Karpas-422 (cell line): ENCODE measurements at regions not wholly inside any gene's neighbourhood (a gene's known extent, or its start where the extent isn't known, plus 50 kb on each side); places are given as distances from the start of the nearest gene placed in this dataset.

Experiments used
- DNase-seq: peaks from one replicate; pipeline ENCODE4 v3.0.0-alpha.2; 2015
- H2AFZ ChIP-seq: fragments of 200-600 bp; sonication (generic); 2 replicates; pipeline ENCODE4 v1.6.1; 2014; ENCODE audit warnings: antibody characterized with exemption, low read length, mixed read lengths
- H3K27ac ChIP-seq: fragments of 200-600 bp; sonication (generic); 2 replicates; pipeline ENCODE4 v1.5.1; 2014; ENCODE audit warnings: mild to moderate bottlenecking, low read length, moderate library complexity
- H3K27me3 ChIP-seq: fragments of 200-600 bp; sonication (generic); 2 replicates; pipeline ENCODE4 v1.6.1; 2014; ENCODE audit warnings: low read length, mixed read lengths
- H3K36me3 ChIP-seq: fragments of 200-600 bp; sonication (generic); 2 replicates; pipeline ENCODE4 v1.6.1; 2014; ENCODE audit warnings: low read length, mixed read lengths; ENCODE audit not compliant: insufficient read depth
- H3K4me1 ChIP-seq: fragments of 200-600 bp; sonication (generic); 2 replicates; pipeline ENCODE4 v1.6.1; 2014; ENCODE audit warnings: mild to moderate bottlenecking, low read length, mixed read lengths
- H3K4me2 ChIP-seq: fragments of 200-600 bp; sonication (generic); 2 replicates; pipeline ENCODE4 v1.6.1; 2014; ENCODE audit warnings: low read length, low read depth, mild to moderate bottlenecking; ENCODE audit not compliant: poor library complexity, severe bottlenecking
- H3K4me3 ChIP-seq: fragments of 200-600 bp; sonication (generic); 2 replicates; pipeline ENCODE4 v1.5.1; 2014; ENCODE audit warnings: mild to moderate bottlenecking, antibody characterized with exemption, low read length, mixed read lengths
- H3K79me2 ChIP-seq: fragments of 200-600 bp; sonication (generic); 2 replicates; pipeline ENCODE4 v1.6.1; 2014; ENCODE audit warnings: mild to moderate bottlenecking, low read length, mixed read lengths
- H3K9ac ChIP-seq: fragments of 200-600 bp; sonication (generic); 2 replicates; pipeline ENCODE4 v1.6.0; 2014; ENCODE audit warnings: low read length
- H3K9me2 ChIP-seq: fragments of 200-600 bp; sonication (generic), shearing (Covaris generic); replicated peaks from 2 replicates; pipeline ENCODE4 v1.6.0; 2014; ENCODE audit warnings: mild to moderate bottlenecking, low read length, moderate library complexity; ENCODE audit not compliant: insufficient read depth
- H3K9me3 ChIP-seq: fragments of 300-700, 200-600 bp; sonication (generic); 2 replicates; pipeline ENCODE4 v1.6.1; 2014; ENCODE audit warnings: low read length, mixed read lengths
- H4K20me1 ChIP-seq: fragments of 200-600 bp; sonication (generic); 2 replicates; pipeline ENCODE4 v1.6.1; 2014; ENCODE audit warnings: mild to moderate bottlenecking, antibody characterized with exemption, low read length, low read depth; ENCODE audit not compliant: insufficient read depth

DNA sequence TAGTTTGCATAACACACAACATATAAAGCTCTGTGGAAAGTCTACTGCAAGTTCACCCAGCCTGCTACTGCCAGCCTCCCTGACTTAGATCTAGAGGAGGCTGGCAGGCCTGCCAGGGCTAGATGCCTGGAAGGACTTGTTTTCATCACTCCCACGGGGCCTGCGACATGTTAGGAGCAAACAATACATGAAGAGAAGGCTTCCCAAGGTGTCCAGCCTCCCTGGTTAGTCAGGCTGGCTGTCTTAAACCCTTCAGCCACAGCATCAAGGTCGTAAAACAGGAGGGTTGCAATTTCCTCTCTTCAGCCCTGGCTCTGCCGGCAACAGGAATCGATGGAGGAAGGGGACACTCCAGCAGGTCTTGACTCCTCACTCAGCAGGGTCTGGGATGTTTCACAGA, 104.5 kb downstream of the NGF start:
- no peaks in the 10 kb centered on the region for H3K9me3 ChIP-seq
- H3K27me3 ChIP-seq: no peaks in the 10 kb centered on the region
- no peaks in the 10 kb centered on the region for H3K79me2 ChIP-seq
- no peak overlapping the region for H2AFZ ChIP-seq
- H3K36me3 ChIP-seq: no peaks in the 10 kb centered on the region
- H3K4me1 ChIP-seq: no peaks in the 10 kb centered on the region
- no peak overlapping the region for H3K4me2 ChIP-seq
- no peaks in the 10 kb centered on the region for H4K20me1 ChIP-seq
- H3K4me3 ChIP-seq: no peak overlapping the region
- H3K9ac ChIP-seq: no peak overlapping the region
- no peak overlapping the region for H3K27ac ChIP-seq
- DNase-seq: no peak
- no peaks in the 10 kb centered on the region for H3K9me2 ChIP-seq

DNA sequence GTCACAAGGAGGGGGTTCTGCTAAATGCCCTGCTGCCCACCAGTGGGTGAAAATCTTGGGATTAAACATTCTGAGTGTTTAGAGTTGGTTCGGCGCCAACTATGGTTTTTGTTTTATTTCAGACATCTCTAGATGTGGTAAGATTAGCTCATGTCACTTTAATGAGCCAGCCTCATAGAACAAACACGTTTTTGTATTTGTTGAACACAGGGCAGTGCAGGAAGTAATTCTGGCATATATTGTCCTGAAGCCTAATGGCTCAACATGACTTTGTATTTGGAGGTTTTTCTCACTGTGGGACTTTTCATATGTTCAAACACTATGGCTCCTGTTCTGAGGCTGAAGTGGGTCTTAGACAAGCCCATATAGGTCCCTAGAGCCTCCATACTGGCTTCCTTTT, 107.8 kb downstream of the NGF start:
- Histone ChIP-seq H2AFZ (no peak overlapping the region), H3K36me3 (no peaks in the 10 kb centered on the region), H3K79me2 (no peaks in the 10 kb centered on the region), H3K27me3 (no peaks in the 10 kb centered on the region), H3K27ac (no peak overlapping the region), H4K20me1 (no peaks in the 10 kb centered on the region), H3K9ac (no peak overlapping the region), H3K4me3 (no peak overlapping the region), H3K9me2 (no peaks in the 10 kb centered on the region), H3K4me2 (no peak overlapping the region), H3K4me1 (no peaks in the 10 kb centered on the region), H3K9me3 (no peaks in the 10 kb centered on the region)
- DNase-seq: no peak

DNA sequence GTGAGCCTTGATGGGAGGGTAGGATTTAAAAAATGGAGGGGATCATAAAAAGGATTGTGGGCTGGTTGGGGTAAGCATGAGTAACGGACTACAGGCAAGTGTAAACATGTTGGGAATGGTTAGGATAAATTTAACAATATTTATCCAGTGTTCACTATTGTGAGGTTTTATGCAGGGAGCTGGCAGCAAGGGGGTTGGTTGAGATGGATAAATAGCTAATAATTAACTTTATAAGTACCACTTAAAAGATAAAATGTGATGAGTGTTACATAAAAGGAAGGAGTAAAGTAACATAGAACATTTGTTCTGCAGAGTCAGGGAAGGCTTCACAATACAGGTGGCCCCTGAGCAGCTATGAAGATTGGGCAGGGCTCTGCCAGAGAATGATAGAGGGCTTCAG, 109.0 kb downstream of the NGF start:
- no peak for DNase-seq
- Histone ChIP-seq H4K20me1 (no peaks in the 10 kb centered on the region), H3K4me3 (no peak overlapping the region), H3K27ac (no peak overlapping the region), H2AFZ (no peak overlapping the region), H3K4me2 (no peak overlapping the region), H3K9me2 (no peaks in the 10 kb centered on the region), H3K27me3 (no peaks in the 10 kb centered on the region), H3K9me3 (no peaks in the 10 kb centered on the region), H3K36me3 (no peaks in the 10 kb centered on the region), H3K79me2 (no peaks in the 10 kb centered on the region), H3K9ac (no peak overlapping the region), H3K4me1 (no peaks in the 10 kb centered on the region)

DNA sequence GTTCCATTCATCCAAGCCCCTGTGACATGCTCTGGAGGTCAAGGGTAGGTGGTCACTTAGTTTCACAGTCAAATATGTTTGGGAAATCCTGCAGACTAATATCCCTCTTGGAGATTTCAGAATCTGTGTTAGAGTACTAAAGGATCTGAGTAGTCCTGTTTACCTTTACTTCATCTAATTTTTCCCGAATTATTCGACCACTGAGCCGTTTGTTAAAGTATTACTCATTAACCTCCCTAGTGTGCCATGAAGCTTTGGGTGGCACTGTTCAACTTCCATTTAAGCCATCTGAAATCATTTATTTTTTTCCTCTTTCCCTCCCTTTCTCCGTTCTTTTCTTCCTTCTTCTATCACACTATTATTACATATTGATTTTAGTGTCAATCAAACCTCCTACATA, 109.9 kb downstream of the NGF start:
- H4K20me1 ChIP-seq: no peaks in the 10 kb centered on the region
- no peak overlapping the region for H3K4me2 ChIP-seq
- no peaks in the 10 kb centered on the region for H3K27me3 ChIP-seq
- H3K36me3 ChIP-seq: no peaks in the 10 kb centered on the region
- H3K9me3 ChIP-seq: no peaks in the 10 kb centered on the region
- no peak overlapping the region for H3K9ac ChIP-seq
- no peak overlapping the region for H3K27ac ChIP-seq
- no peak overlapping the region for H2AFZ ChIP-seq
- H3K4me3 ChIP-seq: no peak overlapping the region
- no peaks in the 10 kb centered on the region for H3K9me2 ChIP-seq
- DNase-seq: no peak
- no peaks in the 10 kb centered on the region for H3K4me1 ChIP-seq
- no peaks in the 10 kb centered on the region for H3K79me2 ChIP-seq

DNA sequence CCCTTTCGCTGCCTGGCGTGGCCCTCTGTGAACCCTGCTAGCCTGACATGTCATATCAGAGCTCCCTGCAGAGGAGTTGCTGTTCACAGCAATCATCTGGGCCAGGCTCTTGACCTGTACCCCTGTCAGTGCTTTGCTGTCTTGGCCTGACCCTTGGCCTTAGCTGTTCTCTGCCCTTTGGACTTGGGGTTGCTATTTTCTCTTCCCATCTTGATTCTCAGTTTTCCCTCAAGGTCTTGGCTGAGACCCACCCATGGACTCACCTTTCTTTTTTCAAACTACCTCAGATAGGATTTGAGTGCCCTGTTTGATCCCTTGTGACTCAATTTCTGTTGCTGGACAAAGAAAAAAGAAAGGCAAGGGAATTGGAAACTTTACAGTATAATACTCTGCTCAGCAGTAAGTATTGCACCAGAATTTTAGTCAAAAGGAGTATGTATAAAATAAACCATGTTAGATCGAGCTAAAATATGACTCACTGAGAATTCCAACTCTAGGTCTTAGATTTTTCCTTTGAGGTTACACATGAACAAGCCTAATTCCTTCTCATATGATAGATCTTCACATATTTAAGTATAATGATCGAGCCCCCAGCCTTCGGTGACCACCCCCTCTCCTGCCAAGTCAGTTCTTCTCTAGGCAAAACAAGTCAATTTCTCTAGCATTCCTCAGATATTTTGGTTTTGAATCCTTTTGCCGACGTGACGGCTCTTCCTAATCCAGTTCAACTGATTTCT, 110.5 kb downstream of the NGF start:
- Histone ChIP-seq H3K9me2 (no peaks in the 10 kb centered on the region), H3K27ac (no peak overlapping the region), H3K9me3 (no peaks in the 10 kb centered on the region), H4K20me1 (no peaks in the 10 kb centered on the region), H3K9ac (no peak overlapping the region), H3K36me3 (no peaks in the 10 kb centered on the region), H2AFZ (no peak overlapping the region), H3K4me2 (no peak overlapping the region), H3K4me3 (no peak overlapping the region), H3K79me2 (no peaks in the 10 kb centered on the region), H3K4me1 (no peaks in the 10 kb centered on the region), H3K27me3 (no peaks in the 10 kb centered on the region)
- no peak for DNase-seq

DNA sequence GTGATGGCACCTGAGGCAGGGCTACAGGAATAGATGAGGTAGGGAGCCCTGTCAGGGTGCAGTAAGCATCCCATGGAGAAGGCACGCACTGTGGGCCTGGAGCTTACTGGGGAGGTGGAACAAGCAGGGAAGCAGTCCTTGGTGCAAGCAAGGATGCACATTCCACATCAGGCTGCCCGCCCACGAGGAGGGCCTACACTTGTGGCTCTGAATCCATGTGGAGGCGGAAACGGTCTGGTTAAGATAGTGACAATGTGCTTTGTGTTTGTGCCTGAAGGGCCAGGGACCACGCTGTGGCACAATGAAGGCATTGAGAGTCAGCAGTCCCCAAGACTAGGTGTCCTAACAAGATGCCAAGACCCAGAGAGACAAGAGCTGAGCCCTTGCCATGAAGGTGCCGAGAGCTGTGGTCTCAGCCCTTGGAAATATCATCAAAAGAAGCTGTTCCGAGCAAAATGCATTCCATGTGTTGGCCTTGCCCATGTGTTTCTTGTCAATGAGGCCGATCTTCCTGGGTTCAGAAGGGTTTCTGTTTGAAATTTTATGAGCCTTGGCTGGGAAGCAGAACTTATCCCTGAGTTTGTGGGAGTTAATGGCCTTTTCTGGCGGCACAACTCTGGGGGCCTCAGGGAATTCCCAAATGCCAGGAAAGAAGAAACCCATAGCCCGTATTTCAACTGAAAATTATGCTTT, 111.9 kb downstream of the NGF start:
- Histone ChIP-seq H3K36me3 (no peaks in the 10 kb centered on the region), H3K9ac (no peak overlapping the region), H2AFZ (no peak overlapping the region), H3K9me3 (no peaks in the 10 kb centered on the region), H4K20me1 (no peaks in the 10 kb centered on the region), H3K4me1 (no peaks in the 10 kb centered on the region), H3K9me2 (no peaks in the 10 kb centered on the region), H3K27me3 (no peaks in the 10 kb centered on the region), H3K4me2 (no peak overlapping the region), H3K27ac (no peak overlapping the region), H3K4me3 (no peak overlapping the region), H3K79me2 (no peaks in the 10 kb centered on the region)
- no peak for DNase-seq

DNA sequence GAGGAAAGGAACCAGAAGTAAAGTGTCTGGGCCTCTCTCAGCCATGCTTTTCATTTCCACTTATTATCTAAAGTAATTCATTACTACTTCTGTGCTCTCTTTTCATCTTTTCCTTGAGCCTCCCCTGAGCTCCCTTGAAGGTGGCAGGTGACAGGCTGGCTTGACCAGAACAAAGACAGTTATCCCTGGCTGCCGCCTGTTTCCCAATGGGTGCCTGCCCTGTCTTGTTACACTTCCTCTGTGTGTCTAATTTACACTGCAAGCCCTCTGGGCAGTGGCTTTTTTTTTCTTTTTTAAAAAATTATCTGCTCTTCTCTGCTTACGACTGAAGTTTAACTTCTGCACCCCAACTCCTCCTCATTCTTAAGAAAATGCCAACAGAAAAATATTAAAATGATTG, 113.4 kb downstream of the NGF start:
- no peaks in the 10 kb centered on the region for H3K9me3 ChIP-seq
- H2AFZ ChIP-seq: no peak overlapping the region
- no peaks in the 10 kb centered on the region for H4K20me1 ChIP-seq
- no peaks in the 10 kb centered on the region for H3K9me2 ChIP-seq
- H3K4me2 ChIP-seq: no peak overlapping the region
- H3K27me3 ChIP-seq: no peaks in the 10 kb centered on the region
- no peak for DNase-seq
- no peak overlapping the region for H3K9ac ChIP-seq
- no peaks in the 10 kb centered on the region for H3K36me3 ChIP-seq
- H3K4me3 ChIP-seq: no peak overlapping the region
- H3K27ac ChIP-seq: no peak overlapping the region
- H3K79me2 ChIP-seq: no peaks in the 10 kb centered on the region
- H3K4me1 ChIP-seq: no peaks in the 10 kb centered on the region

DNA sequence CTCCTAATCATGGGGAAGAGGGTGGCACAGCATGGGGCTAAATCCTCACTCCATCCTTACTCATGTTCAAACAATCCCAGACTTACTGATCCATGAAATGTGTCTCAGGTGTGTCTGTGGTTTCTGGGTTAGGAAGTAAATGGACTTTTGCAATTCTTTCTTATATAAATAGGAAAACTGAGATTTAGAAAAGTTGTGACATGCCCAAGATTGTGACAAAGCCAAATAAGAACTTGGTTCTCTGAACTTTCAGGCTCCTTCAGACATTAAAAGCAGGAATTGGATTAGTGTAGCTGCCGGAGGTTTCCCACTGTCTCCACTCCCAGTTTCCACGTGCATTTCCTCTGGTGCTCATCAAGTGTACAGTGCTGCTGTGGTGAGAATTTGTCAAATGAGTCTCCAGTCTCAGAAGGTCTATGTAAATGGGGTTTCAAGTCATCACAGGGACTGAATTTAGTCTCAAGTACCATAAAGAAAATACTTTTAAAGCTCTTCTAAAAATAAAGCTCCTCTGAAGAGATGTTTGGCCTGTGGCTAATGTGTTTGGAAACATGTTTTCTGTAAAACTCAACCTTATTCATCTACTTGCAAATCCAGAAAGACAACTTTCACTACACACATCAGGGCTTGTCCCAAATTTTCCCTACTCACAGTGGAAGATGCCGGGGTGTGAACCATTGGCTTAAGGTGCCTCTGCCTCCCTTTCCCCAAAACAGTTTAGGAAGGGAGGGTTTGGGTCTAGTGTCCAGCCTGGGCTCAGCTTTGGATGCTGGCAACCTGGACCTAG, 115.2 kb downstream of the NGF start:
- no peak overlapping the region for H3K4me2 ChIP-seq

More for the DNA sequence above, 115.2 kb downstream of the NGF start:
- Histone ChIP-seq H3K9ac (no peak overlapping the region), H2AFZ (no peak overlapping the region), H3K4me3 (no peak overlapping the region), H3K27me3 (no peaks in the 10 kb centered on the region), H3K36me3 (no peaks in the 10 kb centered on the region), H3K27ac (no peak overlapping the region), H3K9me3 (no peaks in the 10 kb centered on the region), H3K79me2 (no peaks in the 10 kb centered on the region), H3K4me1 (no peaks in the 10 kb centered on the region), H3K9me2 (no peaks in the 10 kb centered on the region), H4K20me1 (no peaks in the 10 kb centered on the region)
- DNase-seq: no peak
